Vagina (tissue), 2 donors: ENCODE measurements at regions not wholly inside any gene's neighbourhood (a gene's known extent, or its start where the extent isn't known, plus 50 kb on each side); places are given as distances from the start of the nearest gene placed in this dataset.

Experiments used
- CTCF ChIP-seq, 3 experiments: fragments of 450-650 bp in 2 of 3; fragments of 200-600 bp in 1 of 3; sonication (generic) in 1 of 3; IDR thresholded peaks; one replicate each; pipeline ENCODE4 v1.5.1; 2017 to 2019; ENCODE audit warnings: antibody characterized with exemption in 3 of 3, mild to moderate bottlenecking in 2 of 3, moderate library complexity in 2 of 3
- POLR2A ChIP-seq, 2 donors: fragments of 450-650 bp; IDR thresholded peaks; one replicate each; pipeline ENCODE4 v1.6.1; 2017; ENCODE audit warnings: antibody characterized with exemption in 2 of 2, mild to moderate bottlenecking in 2 of 2, moderate library complexity in 2 of 2
- POLR2AphosphoS5 ChIP-seq, 2 donors: sonication (generic); formaldehyde crosslinking; IDR thresholded peaks; one replicate each; pipeline ENCODE4 v1.9.0; 2017; ENCODE audit warnings: antibody characterized with exemption in 2 of 2, mild to moderate bottlenecking in 2 of 2, low read depth in 1 of 2; ENCODE audit not compliant: insufficient read depth in 1 of 2

GRCh38 chr10:109264004-109264403, 659.3 kb downstream of the XPNPEP1 start:
- TF ChIP-seq CTCF (IDR thresholded peaks at IDR 0.05) (no peak), POLR2A (IDR thresholded peaks at IDR 0.05) (no peak), POLR2AphosphoS5 (IDR thresholded peaks at IDR 0.05; ENCODE audit: insufficient read depth in 1 of 2, low read depth in 1 of 2) (no peak)
